Rectal smooth muscle tissue (tissue), 1 donor: ENCODE measurements at regions not wholly inside any gene's neighbourhood (a gene's known extent, or its start where the extent isn't known, plus 50 kb on each side); places are given as distances from the start of the nearest gene placed in this dataset.
"Not testable (repeated sequence)": the region's sequence is repeated elsewhere in the genome, so short reads cannot be mapped to it uniquely, and the experiment has no call there.

Experiments
- H3K27ac ChIP-seq: one replicate; pipeline ENCODE4 v1.7.0; 2013; ENCODE audit warnings: low read depth, low read length, inconsistent platforms
- H3K27me3 ChIP-seq: one replicate; pipeline ENCODE4 v1.7.0; 2013; ENCODE audit warnings: low read length; ENCODE audit not compliant: control insufficient read depth, insufficient read depth
- H3K36me3 ChIP-seq: one replicate; pipeline ENCODE4 v1.7.0; 2013; ENCODE audit warnings: low read length; ENCODE audit not compliant: control insufficient read depth, insufficient read depth
- H3K4me1 ChIP-seq: one replicate; pipeline ENCODE4 v1.7.0; 2013; ENCODE audit warnings: low read length; ENCODE audit not compliant: control insufficient read depth, insufficient read depth
- H3K4me3 ChIP-seq: one replicate; pipeline ENCODE4 v1.7.0; 2013; ENCODE audit warnings: low read length
- H3K9ac ChIP-seq: one replicate; pipeline ENCODE4 v1.7.0; 2013; ENCODE audit warnings: low read length

- H3K27me3 ChIP-seq, H3K4me1 ChIP-seq, H3K36me3 ChIP-seq, H3K4me3 ChIP-seq, H3K9ac ChIP-seq, H3K27ac ChIP-seq: not testable (repeated sequence)
Observed at GRCh38 chr7:106713452-106713851, 52.5 kb upstream of the CCDC71L start.

GRCh38 chr7:106714590-106715442 is 53.9 kb upstream of the CCDC71L start:
- not testable (repeated sequence) for H3K36me3 ChIP-seq, H3K27me3 ChIP-seq, H3K4me1 ChIP-seq

GRCh38 chr7:106715730-106716129 is 54.8 kb upstream of the CCDC71L start:
- Histone ChIP-seq H3K9ac (no peak overlapping the region), H3K4me1 (peaks cover 2% of the 10 kb centered on the region), H3K27ac (no peak overlapping the region), H3K27me3 (no peaks in the 10 kb centered on the region), H3K4me3 (no peak overlapping the region), H3K36me3 (no peaks in the 10 kb centered on the region)

More at GRCh38 chr7:106714590-106715442, 53.9 kb upstream of the CCDC71L start:
- not testable (repeated sequence) for H3K9ac ChIP-seq, H3K4me3 ChIP-seq, H3K27ac ChIP-seq

- no peak overlapping the region for H3K4me3 ChIP-seq
- H3K36me3 ChIP-seq, result no peaks in the 10 kb centered on the region
- H3K9ac ChIP-seq, result no peak overlapping the region
- peaks cover 2% of the 10 kb centered on the region for H3K4me1 ChIP-seq
- H3K27ac ChIP-seq, result no peak overlapping the region
- no peaks in the 10 kb centered on the region for H3K27me3 ChIP-seq
Observed at GRCh38 chr7:106717254-106717954, 56.4 kb upstream of the CCDC71L start.

GRCh38 chr7:106717955-106718871 is 57.3 kb upstream of the CCDC71L start:
- Histone ChIP-seq H3K9ac (no peak overlapping the region), H3K4me1 (peaks cover 2% of the 10 kb centered on the region), H3K27ac (no peak overlapping the region), H3K27me3 (no peaks in the 10 kb centered on the region), H3K4me3 (no peak overlapping the region), H3K36me3 (no peaks in the 10 kb centered on the region)

GRCh38 chr7:106720641-106721040 is 59.7 kb upstream of the CCDC71L start:
- H3K36me3 ChIP-seq, result no peaks in the 10 kb centered on the region
- H3K9ac ChIP-seq, result no peak overlapping the region
- H3K27me3 ChIP-seq, result no peaks in the 10 kb centered on the region
- H3K27ac ChIP-seq, result no peak overlapping the region
- H3K4me1 ChIP-seq, result peaks cover 2% of the 10 kb centered on the region
- H3K4me3 ChIP-seq, result no peak overlapping the region

- Histone ChIP-seq H3K27me3 (no peaks in the 10 kb centered on the region), H3K36me3 (no peaks in the 10 kb centered on the region), H3K4me1 (peaks cover 2% of the 10 kb centered on the region), H3K4me3 (no peak overlapping the region), H3K9ac (no peak overlapping the region), H3K27ac (no peak overlapping the region)
Observed at GRCh38 chr7:106721816-106722785, 61.1 kb upstream of the CCDC71L start.

GRCh38 chr7:106723398-106723797 is 62.4 kb upstream of the CCDC71L start:
- H3K4me3 ChIP-seq, result no peak overlapping the region
- H3K36me3 ChIP-seq, result no peaks in the 10 kb centered on the region
- no peak overlapping the region for H3K9ac ChIP-seq
- H3K27me3 ChIP-seq, result no peaks in the 10 kb centered on the region
- no peaks in the 10 kb centered on the region for H3K4me1 ChIP-seq
- H3K27ac ChIP-seq, result no peak overlapping the region

GRCh38 chr7:106729720-106730385 is 68.9 kb upstream of the CCDC71L start:
- Histone ChIP-seq H3K27me3 (no peaks in the 10 kb centered on the region), H3K4me3 (no peak overlapping the region), H3K9ac (no peak overlapping the region), H3K27ac (no peak overlapping the region), H3K4me1 (no peaks in the 10 kb centered on the region), H3K36me3 (no peaks in the 10 kb centered on the region)

- no peak overlapping the region for H3K4me3 ChIP-seq
- no peaks in the 10 kb centered on the region for H3K4me1 ChIP-seq
- no peaks in the 10 kb centered on the region for H3K36me3 ChIP-seq
- H3K9ac ChIP-seq, result no peak overlapping the region
- no peaks in the 10 kb centered on the region for H3K27me3 ChIP-seq
- H3K27ac ChIP-seq, result no peak overlapping the region
Observed at GRCh38 chr7:106731187-106731586, 70.2 kb upstream of the CCDC71L start.
